Breast epithelium (tissue), 3 donors: ENCODE measurements at regions not wholly inside any gene's neighbourhood (a gene's known extent, or its start where the extent isn't known, plus 50 kb on each side); places are given as distances from the start of the nearest gene placed in this dataset.

ENCODE experiments used
- CTCF ChIP-seq, 3 donors: fragments of 450-650 bp; IDR thresholded peaks; one replicate each; pipeline ENCODE4 v1.5.1; 2016 to 2017; ENCODE audit warnings: antibody characterized with exemption in 3 of 3, mild to moderate bottlenecking in 3 of 3, moderate library complexity in 3 of 3
- POLR2A ChIP-seq: fragments of 450-650 bp; IDR thresholded peaks from one replicate; pipeline ENCODE4 v1.6.1; 2016; ENCODE audit warnings: antibody characterized with exemption, mild to moderate bottlenecking, moderate library complexity
- POLR2AphosphoS5 ChIP-seq, 3 donors: sonication (generic); formaldehyde crosslinking; IDR thresholded peaks; one replicate each; pipeline ENCODE4 v1.6.1; 2017; ENCODE audit warnings: antibody characterized with exemption in 3 of 3

- TF ChIP-seq CTCF (IDR thresholded peaks at IDR 0.05) (no peak), POLR2A (no peak), POLR2AphosphoS5 (IDR thresholded peaks at IDR 0.05) (no peak)
These were observed 95.6 kb upstream of the BCAR3 start for GRCh38 chr1:93777255-93777654.
